ENCODE measurements at regions not wholly inside any gene's neighbourhood (a gene's known extent, or its start where the extent isn't known, plus 50 kb on each side); places are given as distances from the start of the nearest gene placed in this dataset.

- Histone ChIP-seq H3K27ac (no peak overlapping the region), H3K27me3 (replicated peaks) (no peaks in the 10 kb centered on the region), H3K4me3 (ENCODE audit: low read depth, low read length) (no peak overlapping the region), H3K36me3 (replicated peaks) (no peaks in the 10 kb centered on the region)
- in situ Hi-C loops (cut with HindIII; ENCODE audit: low pct_ligation_motif_present, low sequenced_read_pairs), result no loop called here
- peak; percentile 29 for TF ChIP-seq CTCF (IDR thresholded peaks at IDR 0.05; ENCODE audit: low read depth, low read length, missing control alignments)
- no peak for DNase-seq
Measured at GRCh38 chr5:35345222-35345621, 114.9 kb upstream of the PRLR start.

DNA sequence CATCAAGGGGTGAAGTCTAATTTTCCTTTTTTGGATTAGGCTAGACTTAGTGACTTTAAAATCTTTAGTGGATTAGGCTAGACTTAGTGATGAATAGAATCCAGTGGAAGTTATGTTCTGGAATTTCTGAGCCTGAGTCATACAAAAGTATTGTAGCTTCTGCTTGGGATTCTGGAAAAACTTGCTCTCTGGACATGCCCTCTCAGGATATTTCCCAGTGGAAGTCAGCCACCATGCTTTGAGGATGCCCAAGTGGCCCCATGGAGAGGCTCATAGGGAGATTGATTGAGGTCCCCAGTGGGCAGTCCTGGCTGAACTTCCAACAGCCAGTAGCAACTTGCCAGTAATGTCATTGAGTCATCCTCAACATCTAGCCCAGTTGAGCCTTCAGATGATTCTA is 112.4 kb upstream of the PRLR start:
- no peak for TF ChIP-seq CTCF (IDR thresholded peaks at IDR 0.05; ENCODE audit: low read depth, low read length, missing control alignments)
- H3K27ac ChIP-seq, result no peak overlapping the region
- no peaks in the 10 kb centered on the region for H3K36me3 ChIP-seq (replicated peaks)
- no peak overlapping the region for H3K4me3 ChIP-seq (ENCODE audit: low read depth, low read length)
- H3K27me3 ChIP-seq (replicated peaks), result no peaks in the 10 kb centered on the region
- in situ Hi-C loops (cut with HindIII; ENCODE audit: low pct_ligation_motif_present, low sequenced_read_pairs), result no loop called here
- no peak for DNase-seq

GRCh38 chr5:35341189-35341588 is 110.9 kb upstream of the PRLR start:
- DNase-seq, result no peak
- in situ Hi-C loops (cut with HindIII; ENCODE audit: low pct_ligation_motif_present, low sequenced_read_pairs), result no loop called here
- no peak for TF ChIP-seq CTCF (IDR thresholded peaks at IDR 0.05; ENCODE audit: low read depth, low read length, missing control alignments)

DNA sequence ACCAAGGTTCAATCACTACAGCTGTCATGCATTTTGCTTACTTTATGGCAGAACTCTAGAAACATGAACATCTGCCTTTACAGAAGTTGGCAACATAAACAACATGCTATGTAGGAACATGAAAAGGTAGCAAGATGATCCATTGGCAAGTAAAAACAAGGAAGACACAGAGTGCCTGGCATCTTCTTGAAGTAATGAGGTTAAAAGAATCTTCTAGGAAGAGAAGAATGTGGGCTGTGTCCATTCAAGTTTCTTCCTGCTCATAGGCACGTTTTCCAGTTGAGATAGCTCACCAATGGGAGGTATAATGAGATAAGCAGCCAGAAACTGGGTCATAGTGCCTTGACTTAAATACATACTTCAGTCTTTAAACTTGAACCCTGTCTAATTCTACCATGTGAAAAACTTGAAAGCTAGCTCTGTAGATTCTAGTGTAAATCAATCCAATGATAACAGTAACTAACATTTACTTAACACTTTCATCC is 109.4 kb upstream of the PRLR start:
- H3K27ac ChIP-seq, result no peak overlapping the region
- DNase-seq, result no peak
- no peak overlapping the region for H3K4me3 ChIP-seq (ENCODE audit: low read depth, low read length)
- TF ChIP-seq CTCF (IDR thresholded peaks at IDR 0.05; ENCODE audit: low read depth, low read length, missing control alignments), result no peak
- no peaks in the 10 kb centered on the region for H3K27me3 ChIP-seq (replicated peaks)
- H3K36me3 ChIP-seq (replicated peaks), result no peaks in the 10 kb centered on the region
- in situ Hi-C loops (cut with HindIII; ENCODE audit: low pct_ligation_motif_present, low sequenced_read_pairs), result no loop called here

More at GRCh38 chr5:35341189-35341588, 110.9 kb upstream of the PRLR start:
- no peaks in the 10 kb centered on the region for H3K36me3 ChIP-seq (replicated peaks)
- H3K27me3 ChIP-seq (replicated peaks), result no peaks in the 10 kb centered on the region
- no peak overlapping the region for H3K27ac ChIP-seq
- no peak overlapping the region for H3K4me3 ChIP-seq (ENCODE audit: low read depth, low read length)

- Histone ChIP-seq H3K27ac (no peak overlapping the region), H3K4me3 (ENCODE audit: low read depth, low read length) (no peak overlapping the region), H3K27me3 (replicated peaks) (no peaks in the 10 kb centered on the region), H3K36me3 (replicated peaks) (no peaks in the 10 kb centered on the region)
- DNase-seq, result no peak
- no peak for TF ChIP-seq CTCF (IDR thresholded peaks at IDR 0.05; ENCODE audit: low read depth, low read length, missing control alignments)
- in situ Hi-C loops (cut with HindIII; ENCODE audit: low pct_ligation_motif_present, low sequenced_read_pairs), result no loop called here
Measured at GRCh38 chr5:35339006-35339405, 108.7 kb upstream of the PRLR start.

- Histone ChIP-seq H3K4me3 (ENCODE audit: low read depth, low read length) (no peak overlapping the region), H3K36me3 (replicated peaks) (no peaks in the 10 kb centered on the region), H3K27ac (no peak overlapping the region), H3K27me3 (replicated peaks) (no peaks in the 10 kb centered on the region)
- TF ChIP-seq CTCF (IDR thresholded peaks at IDR 0.05; ENCODE audit: low read depth, low read length, missing control alignments), result no peak
- no peak for DNase-seq
- in situ Hi-C loops (cut with HindIII; ENCODE audit: low pct_ligation_motif_present, low sequenced_read_pairs), result no loop called here
Measured at GRCh38 chr5:35338157-35338453, 107.8 kb upstream of the PRLR start.
